HG03139 (cell line): ENCODE measurements at regions not wholly inside any gene's neighbourhood (a gene's known extent, or its start where the extent isn't known, plus 50 kb on each side); places are given as distances from the start of the nearest gene placed in this dataset.
A peak's percentile ranks its signal among the peaks of the same experiment; 100 is the strongest.

Source experiments
- ATAC-seq: cut with Tn5 transposase; IDR thresholded peaks from one replicate; pipeline ENCODE4 v1.9.1; 2021; ENCODE audit not compliant: unreplicated experiment

DNA sequence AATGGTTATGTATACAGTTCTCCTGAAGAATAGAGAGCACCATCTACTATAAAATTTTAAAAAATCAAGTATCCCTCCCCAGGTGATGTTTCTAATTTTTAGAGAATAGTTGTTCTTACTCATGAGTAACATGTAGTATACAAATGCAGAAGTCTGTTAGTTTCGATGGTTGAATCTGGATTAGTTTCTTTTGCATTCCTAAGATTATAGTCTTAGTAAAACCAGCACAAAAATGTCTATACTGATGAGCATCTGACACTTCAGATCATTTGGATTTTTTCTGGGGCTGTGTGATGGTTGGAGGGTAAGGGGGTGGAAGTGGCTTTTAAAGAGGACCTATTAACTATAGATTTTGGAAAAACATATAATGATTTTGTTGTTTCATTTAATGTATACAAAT, 167.3 kb upstream of the SGO1 start:
- ATAC-seq = no peak

DNA sequence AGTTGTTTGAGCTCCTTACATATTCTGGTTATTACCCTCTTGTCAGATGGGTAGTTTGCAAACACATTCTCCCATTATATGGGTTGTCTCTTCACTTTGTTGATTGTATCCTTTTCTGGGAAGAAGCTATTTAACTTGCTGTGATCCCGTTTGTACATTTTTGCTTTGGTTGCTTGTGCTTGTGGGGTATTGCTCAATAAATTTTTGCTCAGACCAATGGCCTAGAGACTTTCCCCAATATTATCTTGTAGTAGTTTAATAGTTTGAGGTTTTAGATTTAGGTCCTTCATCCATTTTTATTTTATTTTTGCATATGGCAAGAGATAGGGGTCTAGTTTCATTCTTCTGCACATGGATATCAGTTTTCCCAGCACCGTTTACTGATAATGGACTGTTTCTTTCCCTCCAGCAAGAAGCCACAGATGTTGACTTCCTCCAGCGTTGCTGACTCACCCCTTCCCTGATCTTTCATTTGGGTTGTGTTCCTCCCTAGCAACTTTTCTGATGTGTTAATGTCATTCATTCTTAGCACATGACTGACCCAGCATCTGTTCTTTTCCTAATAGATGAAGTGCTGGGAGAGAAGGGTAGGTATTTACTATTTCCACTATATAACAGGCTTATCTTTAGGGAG, 166.7 kb upstream of the SGO1 start:
- ATAC-seq = no peak

DNA sequence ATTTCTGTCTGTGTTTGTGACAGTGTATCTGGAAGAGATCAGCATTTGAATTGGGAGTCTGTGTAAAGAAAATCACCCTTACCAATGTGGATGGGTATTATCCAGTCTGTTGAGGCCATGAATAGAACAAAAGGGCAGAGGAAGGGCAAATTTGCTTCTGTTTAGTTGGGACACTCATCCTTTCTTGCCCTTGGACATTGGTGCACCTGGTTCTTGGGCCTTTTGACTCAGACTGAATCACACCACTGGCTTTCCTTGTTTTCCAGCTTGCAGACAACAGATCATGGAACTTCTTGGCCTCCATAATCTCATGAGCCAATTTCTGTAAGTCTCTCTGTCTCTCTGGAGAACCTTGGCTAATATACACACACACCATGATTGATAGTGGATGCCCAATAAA, 164.4 kb upstream of the SGO1 start:
- ATAC-seq = no peak

DNA sequence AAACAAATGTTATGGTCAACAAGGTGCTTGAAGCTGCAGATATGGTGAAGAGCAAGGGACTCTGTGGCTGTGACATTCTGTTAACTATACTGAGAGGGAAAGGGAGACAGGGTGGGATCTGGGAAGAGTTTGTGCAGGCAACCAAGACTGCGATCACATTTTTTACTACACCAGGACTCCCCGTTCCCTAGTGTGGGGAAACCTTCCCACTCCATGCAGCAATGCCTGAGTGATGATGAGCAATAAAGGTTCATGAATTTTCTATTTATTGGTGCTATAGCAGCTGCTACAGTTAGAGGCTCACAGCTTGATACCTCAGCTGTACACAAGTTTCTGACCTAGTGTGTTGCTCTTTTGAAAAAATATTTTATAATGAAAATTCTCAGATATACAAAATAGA, 160.9 kb upstream of the SGO1 start:
- no peak for ATAC-seq

DNA sequence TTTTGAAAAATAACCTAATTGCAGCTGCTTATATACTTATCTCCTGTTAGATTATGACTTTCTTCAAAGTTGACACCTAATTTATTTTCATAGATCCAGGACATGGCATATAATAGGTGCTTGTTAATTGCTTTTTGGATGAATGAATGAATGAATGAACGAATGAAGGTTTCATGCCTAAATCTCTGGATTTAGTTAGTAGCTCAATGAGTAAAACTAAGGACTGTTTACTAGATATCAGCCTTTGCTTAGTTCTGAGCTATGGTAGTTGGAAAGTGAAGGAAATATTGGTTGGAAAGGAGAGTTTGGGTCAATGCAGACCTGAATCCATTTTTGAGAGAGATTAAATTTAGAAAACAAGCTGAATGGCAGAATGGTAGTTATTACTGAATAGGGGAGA, 160.4 kb upstream of the SGO1 start:
- ATAC-seq = no peak

DNA sequence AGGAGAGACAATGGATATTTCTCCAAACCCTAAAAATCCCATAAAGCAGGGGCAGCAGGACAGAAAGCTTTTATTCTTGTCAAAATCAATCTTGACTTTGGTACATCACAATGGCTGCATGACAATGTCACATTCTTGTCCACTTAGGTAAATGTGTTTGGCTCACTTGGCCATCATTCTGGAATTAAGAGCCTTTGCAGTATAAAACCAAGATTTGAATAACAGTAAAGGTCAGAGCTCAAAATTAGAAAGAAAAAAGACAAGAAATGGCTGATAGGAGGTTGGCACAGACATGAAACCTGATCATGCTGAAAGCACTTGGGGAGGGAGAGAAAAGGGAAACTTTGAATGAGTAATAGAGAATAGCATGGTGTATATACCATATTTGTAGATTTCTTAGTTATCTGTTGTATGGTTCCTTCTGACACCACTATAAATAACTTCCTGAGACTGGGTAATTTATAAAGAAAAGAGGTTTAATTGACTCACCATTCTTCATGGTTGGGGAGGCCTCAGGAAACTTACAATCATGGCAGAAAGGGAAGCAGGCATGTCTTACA, 158.5 kb upstream of the SGO1 start:
- ATAC-seq = no peak

DNA sequence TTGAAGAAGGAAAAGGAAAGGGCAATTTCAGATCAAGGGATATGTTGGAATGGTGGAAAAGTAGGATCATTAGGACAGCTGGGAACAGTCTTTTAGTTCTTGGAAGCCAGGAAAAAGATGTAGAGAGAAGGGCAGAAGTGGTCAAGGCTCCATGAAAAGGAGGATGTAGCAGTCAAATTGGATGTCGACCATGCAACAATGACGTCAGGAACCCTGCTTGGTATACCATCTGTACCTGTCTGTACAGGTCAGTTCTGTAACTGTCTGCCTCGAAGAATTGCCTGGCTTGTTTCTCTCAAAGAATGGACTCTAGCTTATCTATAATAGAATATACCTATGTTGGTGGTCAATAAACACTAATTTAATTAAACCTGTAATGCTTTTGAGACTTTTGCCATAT, 157.8 kb upstream of the SGO1 start:
- no peak for ATAC-seq

DNA sequence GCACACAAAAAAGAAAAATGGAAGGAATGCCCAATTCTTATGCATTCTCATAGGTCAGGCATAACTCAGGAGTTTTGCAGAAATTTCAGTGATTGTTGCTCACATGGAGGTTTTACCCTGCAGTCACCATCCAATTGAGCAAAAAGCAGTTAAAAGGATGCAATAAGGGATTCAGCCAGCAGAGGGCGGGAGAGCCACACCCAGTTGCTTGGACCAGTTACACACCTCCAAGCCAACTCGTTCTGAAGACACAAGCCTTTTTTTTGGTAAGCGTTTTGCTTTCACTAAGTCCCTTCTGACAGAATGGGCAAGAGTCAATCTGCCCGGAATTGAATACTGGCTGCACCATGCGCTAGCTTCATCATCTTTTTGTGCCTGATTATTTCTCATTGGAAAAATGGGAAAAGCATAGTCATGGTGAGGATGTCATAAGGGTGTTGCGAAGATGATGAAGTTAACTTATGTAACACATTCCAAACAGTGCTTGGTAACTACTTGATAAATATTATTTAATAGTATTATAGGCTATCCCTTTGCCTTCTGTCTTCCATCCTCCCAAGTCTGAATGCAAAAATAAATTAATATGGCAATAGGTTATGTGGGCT, 154.4 kb upstream of the SGO1 start:
- ATAC-seq = peak; percentile 93

DNA sequence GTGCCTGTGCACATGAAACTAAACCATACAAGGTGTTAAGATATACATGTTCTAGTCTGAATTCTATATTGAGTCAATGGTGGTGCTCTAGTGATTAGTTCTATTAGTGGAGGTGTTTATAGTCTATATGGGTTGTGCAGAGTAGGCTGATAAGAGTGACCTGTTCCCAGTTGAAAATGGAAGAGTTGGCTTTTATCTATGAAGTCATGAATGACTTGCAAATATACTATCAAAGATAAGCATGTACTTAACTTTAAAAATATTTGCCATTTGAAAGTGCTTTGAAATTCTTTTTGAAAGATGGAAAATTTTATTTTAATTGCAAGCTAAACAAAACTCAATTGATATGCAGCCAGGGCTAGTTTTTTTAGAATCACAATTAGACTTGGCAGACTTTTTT, 150.6 kb upstream of the SGO1 start:
- ATAC-seq = no peak

DNA sequence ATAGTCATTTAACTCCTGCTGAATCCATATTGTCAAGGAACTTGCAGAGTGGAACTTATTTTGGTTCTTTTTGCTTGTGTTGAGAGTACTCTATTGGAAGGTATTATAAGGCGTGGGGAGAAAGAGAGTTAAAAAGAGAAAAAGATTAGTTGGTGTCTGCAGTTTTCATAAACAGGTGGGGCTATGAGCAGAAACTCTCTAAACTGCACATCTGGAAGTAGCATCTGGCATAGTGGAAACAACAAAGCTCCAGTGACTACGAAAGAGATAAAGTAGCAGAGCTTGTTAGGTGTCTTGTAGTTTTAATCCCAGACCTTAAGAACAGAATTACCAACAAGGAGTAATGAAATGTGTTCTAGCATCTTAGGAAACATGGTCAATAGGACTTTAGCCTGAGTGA, 148.8 kb upstream of the SGO1 start:
- ATAC-seq = no peak

DNA sequence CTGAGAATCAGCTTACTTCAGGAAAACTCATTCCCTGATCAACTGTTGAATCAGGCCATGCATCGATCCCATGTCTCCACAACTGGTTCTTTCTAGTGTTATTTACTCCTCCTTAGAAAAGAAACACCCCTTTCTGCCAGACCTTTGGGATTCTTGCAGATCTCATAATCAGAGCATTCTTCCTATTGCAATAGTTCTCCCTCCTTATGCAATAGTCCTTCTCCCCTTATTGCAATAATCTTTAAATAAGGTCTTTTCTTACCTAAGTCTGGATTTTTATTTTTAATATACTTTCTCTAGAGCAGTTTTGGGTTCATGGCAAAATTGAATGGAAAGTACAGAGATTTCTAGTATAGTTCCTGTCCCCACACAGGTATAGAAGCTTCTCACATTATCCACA, 141.9 kb upstream of the SGO1 start:
- ATAC-seq = no peak

DNA sequence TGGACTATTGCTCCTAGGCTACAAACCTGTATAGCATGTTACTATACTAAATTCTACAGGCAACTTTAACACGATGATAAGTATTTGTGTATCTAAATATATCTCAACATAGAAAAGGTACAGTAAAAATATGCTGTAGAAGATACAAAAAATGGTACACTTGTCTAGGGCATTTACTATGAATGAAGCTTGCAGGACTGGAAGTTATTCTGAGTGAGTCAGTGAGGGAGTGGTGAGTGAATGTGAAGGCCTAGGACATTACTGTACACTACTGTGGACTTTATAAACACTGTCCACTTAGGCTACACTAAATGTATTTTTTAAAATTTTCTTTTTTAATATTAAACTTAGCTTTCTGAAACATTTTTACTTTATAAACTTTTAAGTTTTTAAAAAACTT, 140.5 kb upstream of the SGO1 start:
- ATAC-seq = no peak

DNA sequence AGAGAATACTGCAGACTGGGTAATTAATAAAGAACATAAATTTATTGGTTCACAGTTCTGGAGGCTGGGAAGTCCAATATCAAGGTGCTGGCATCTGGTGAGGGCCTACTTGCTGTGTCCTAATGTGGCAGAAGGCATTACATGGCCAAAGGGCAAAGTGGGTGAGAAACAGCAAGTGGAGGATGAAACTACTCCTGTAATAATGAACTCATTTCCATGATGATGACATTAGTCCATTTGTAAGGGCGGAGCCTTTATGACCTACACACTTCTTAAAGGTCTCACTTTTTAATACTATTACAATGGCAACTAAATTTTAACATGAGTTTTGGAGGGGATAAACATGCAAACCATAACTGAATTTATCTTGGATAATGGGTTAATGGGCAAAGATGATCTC, 139.6 kb upstream of the SGO1 start:
- ATAC-seq = no peak

DNA sequence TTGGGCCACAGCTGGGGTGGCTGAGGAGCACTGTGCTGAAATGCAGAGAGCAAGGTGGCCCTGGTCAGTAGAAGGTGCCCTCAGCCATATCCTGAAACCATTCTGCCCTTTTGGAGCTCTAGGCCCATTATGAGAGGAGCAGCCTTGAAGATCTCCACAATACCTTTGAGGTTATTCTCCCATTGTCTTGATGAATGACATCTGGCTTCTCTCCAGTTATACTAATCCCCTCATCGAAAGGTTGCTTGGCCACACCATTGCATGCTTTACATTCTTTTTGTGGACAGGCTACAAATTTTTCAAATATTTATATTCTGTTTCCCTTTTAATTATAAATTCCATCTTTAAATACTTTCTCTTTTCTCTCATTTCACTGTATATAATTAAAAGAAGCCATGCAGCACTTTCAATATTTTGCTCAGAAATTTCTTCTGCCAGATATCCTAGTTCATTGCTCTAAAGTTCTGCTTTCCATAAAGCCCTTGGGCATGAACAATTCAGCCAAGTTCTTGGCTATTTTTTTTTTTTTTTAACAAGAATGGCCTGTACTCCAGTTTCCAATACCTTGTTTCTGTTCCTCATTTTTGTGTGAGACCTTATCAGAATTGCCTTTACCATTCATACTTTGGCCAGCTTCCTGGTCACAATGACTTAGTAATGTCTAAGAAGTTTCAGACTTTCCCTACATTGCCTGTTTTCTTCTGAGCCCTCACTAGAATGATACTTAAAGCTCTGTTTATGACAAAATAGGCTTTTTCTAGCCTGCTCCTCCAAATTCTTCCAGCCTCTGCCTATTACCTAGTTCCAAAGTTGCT, 138.9 kb upstream of the SGO1 start:
- peak; percentile 99 for ATAC-seq

DNA sequence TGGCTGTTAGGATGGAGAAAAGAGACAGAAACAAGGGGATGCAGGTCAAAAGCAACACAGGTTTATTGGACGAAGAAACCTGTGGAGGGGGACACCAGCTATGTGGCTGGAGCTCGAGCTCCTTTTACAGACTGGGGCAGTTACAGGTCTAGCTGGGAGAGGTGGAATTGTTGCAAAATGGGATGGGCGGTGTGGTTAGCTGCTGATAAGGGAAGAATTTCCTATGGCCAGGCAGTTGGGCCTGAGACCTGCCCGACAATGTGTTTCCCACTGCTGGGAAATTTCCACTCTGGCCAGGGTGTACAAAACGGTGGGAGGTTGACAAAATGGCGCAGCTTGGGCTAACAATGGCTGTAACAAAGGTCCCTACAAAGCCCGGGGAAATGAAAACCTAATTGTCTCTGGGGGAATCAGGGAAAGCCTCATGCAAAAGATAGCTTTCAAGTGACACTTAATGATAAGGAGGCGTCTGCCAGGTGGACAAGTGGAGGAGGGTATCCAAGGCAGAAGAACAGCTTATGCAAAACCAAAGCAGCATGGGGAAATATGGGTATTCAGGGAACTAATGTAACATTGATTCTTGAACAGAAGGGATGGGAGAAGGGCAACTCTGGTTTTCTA, 137.4 kb upstream of the SGO1 start:
- ATAC-seq = no peak

DNA sequence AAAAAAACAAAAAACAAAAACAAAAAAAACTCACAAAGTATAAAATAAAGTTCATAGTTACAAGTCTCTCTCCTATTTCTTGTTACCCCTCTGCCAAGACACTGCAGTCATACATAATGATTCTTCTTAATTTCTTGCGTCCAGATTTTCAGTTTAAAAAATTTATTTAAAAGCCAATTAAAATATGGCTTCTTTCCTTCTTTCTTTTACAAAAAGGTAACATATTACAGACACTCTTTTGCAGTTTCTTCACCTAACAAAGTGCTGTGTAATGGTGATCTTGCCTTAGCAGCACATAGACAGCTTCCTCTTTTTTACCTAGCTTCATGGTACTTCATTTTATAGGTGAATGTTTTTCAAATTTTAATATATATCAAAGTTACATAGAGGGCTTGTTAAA, 136.1 kb upstream of the SGO1 start:
- ATAC-seq = no peak

DNA sequence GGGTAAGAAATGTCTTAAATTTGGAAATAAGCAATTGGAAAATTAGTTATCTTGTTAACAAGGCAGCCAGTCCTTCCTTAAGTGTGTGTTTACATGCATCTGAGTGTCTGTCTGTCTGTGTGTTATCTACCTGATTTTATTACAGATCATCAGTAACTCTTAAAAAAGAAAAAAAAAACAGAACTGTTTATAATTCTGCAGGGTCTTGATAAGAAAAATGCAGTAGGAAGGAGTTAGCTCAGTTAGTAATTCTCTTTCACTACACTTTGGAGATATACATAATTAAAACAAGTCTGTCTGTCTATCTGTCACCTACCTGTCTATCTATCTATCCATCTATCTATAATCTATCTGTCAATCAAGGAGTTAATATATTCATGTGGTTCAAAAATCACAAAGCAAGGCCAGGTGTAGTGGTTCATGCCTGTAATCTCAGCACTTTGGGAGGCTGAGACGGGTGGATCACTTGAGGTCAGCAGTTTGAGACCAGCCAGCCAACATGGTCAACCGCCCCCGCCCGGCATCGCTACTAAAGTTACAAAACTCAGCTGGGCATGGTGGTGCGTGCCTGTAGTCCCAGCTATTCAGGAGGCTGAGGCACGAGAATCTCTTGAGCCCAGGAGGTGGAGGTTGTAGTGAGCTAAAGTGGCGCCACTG, 135.5 kb upstream of the SGO1 start:
- ATAC-seq = no peak

DNA sequence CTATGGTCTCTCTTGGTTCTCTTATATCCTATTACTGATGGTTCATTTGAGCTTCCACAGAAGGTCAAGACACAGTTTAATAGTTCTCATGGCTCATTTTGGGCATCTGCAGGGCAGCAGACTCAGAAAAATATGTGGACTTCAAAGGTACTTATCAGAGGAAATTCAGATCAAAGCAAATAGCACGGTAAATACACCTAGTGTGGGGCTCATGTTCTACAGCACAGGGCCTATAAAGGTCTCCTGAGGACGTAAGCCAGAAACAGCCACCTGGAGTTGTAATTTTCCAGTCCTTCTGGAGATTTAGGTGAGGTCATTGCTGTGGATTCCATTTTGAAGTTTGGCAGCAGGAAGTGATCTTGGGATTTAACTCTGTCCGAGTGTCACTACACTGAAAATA, 134.5 kb upstream of the SGO1 start:
- ATAC-seq = no peak

DNA sequence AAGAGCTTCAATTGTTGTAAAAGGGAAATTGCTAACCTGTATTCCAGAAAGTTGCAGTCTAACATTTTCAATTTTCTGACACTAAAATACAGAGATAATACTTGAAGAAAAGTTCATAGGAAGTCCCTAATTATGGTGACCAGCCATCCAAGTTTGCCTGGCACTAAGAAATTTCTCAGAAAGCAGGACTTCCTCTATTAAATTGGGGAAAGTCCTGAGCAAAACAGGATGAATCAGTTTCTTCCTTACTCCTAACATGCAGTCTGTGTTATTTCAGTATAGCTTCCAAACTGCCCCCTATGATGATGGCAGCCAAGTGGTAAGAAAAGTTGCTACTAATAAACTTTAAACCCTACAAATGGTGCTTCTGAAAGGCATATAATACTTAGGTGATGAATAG, 133.5 kb upstream of the SGO1 start:
- no peak for ATAC-seq

DNA sequence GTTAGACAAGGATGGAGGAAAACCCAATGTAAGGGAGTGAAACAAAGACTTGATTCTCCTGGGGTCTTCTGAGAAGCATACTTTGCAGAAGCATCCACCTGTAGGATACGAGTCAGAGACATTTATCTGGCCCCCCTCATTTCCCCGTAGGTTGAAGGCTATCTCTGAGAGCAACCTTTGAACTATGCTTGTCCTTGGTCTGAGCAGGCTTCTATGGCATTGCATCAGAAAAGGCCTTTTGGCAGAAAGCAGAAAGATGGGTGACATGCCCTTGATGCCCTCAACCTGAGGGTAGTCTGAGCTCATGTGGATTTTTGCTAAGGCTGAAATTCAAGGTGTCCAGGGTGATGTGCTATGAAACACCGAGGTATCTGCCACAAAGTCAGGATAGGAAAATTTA, 131.6 kb upstream of the SGO1 start:
- ATAC-seq = no peak

DNA sequence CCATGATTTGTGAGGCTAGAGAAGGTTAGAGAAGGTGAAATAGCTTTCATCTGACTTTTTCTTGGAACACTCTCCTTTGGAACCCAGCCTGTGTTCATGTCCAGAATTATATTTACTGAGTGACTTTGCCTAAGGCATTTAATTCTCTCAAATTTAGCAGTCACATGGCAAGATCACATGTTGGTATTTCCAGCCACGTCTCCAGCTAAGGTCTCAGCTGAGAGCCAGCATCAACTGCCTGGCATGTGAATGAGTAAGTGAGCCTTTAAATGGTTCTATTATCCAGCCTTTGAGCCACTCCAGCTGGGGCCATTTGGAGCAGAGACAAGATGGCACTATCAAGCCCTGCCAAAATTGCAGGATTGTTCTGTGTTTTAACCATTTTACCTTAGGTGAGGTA, 130.2 kb upstream of the SGO1 start:
- ATAC-seq = no peak
